GM21360 (cell line): ENCODE measurements at regions not wholly inside any gene's neighbourhood (a gene's known extent, or its start where the extent isn't known, plus 50 kb on each side); places are given as distances from the start of the nearest gene placed in this dataset.

Source experiments
- ATAC-seq: cut with Tn5 transposase; IDR thresholded peaks from one replicate; pipeline ENCODE4 v1.9.1; 2021; ENCODE audit warnings: mild to moderate bottlenecking, moderate library complexity; ENCODE audit not compliant: unreplicated experiment

GRCh38 chr3:127033171-127033570 lies 50.3 kb downstream of the PLXNA1 start:
- no peak for ATAC-seq

DNA sequence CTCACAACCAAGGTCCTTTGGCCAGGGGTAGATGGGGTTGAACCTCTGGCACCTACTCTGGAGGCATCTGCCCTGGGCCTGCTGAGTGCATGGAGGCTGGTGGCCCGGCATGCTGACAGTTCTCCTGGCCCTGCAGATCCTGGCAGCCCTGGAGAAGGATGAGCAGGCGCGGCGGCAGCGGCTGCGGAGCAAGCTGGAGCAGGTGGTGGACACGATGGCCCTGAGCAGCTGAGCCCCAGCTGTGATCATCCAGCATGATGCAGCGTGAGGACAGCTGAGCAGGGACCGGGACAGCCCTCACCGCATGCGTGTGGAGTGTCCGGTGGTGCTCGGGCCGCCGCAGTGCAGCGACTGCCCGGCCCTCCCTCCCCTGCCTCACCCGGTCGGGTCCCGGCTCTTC lies 50.9 kb downstream of the PLXNA1 start:
- no peak for ATAC-seq

DNA sequence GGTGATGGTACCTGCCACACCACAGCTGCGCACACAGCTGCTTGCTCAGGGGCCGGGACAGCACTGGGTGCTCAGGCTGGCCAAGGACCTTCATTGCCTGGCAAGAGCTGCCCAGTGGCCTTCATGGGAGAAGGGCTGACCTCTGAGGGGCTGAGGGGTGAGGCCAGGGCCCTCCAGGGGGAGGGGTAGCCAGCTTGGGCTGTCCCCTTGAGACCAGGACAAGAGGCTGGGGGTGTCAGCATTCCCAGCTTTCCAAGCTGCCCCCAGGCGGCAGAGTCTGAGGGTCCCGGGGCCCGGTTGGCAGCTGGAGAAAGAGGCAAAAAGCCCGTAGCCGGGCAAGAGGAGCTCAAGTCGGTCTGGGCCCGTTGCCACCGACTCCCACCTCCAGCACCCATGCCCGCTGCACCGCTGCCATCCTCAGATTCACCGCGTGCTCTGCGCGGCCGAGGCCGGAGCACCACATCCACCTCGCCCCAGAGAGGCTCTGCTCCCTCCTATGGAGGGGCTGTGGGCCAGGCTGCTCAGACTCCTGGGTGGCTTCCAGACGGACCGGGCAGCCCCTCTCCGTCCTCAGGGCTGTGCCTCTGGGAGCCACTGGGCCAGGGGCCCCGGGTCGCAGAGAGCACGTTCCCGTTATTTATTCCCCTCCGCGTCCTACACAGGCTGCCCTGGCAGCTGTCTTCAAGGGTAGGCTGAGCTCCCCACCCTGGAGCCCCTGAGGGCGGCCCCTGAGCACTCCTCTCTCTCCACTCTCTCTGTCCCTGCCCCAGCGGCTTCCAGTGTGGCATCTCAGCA lies 51.5 kb downstream of the PLXNA1 start:
- ATAC-seq, result no peak

- ATAC-seq, result no peak
Measured at GRCh38 chr3:127034990-127035652, 52.2 kb downstream of the PLXNA1 start.

DNA sequence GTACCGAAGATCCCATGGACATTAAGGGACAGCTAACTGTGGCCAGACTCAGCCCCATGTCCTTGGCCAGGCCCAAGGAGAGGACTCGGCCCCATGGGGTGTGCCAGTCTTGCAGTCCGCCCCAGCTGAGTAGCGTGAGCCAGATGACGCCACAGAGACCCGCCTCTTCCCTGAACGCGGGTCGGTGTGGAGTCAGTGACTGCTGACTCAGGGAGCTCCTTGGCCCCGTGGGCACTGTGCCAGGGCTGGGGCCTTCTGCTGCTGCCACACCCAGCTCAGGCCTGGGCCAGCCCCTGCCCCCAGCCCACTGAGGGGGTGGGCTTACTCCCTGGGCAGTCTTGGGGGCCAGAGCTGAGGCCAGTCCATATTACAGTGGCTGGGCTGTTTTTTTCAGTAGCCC lies 52.8 kb downstream of the PLXNA1 start:
- ATAC-seq, result no peak

GRCh38 chr3:127036209-127037020 lies 53.5 kb downstream of the PLXNA1 start:
- ATAC-seq, result no peak

DNA sequence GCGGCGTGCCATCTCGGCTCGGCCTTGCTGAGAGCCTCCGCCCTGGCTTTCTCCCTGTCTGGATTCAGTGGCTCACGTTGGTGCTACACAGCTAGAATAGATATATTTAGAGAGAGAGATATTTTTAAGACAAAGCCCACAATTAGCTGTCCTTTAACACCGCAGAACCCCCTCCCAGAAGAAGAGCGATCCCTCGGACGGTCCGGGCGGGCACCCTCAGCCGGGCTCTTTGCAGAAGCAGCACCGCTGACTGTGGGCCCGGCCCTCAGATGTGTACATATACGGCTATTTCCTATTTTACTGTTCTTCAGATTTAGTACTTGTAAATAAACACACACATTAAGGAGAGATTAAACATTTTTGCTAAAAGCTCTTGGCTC lies 54.1 kb downstream of the PLXNA1 start:
- ATAC-seq, result no peak

DNA sequence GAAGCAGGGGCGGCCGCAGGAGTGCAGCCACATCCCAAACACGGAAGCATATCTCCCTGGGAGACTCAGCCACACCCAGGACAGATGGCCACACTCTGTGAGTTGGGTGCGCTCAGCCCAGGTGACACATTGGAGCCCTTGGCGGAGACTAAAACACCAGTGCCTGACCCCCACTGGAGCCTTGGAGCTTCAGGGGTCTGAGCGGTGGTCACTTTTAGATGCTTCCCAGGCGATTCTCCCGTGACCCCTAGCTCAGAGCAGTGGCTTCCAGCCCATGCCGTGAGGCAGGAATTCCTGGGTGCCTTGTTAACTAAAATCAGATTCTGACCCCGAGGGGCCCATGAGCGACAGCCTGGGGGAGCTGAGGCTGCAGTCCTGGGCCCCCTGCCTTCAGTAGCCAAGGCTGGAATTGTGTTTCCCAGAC lies 54.5 kb downstream of the PLXNA1 start:
- ATAC-seq, result no peak

DNA sequence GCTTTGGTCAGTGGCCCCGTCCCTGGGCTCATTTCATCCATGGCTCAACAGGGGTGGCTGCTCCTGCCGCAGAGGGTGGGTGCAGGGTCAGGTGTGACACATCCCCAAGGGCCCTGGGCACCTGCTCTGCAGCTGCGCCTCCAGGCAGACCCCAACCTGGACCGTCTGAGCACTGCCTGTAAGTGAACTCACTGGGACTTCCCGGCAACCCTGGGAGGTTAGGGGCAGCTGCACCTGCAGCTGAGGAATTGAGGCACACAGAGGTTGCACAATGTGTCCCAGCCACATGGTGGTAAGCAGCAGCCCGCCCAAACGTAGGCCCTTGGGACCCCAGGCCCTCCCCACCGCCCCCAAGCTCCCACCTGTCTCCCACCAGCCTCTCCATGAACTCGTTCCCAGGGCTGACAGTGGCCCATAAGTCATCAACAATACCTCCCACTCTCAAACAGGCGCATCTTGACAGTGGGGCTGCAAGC lies 55.1 kb downstream of the PLXNA1 start:
- ATAC-seq, result no peak

DNA sequence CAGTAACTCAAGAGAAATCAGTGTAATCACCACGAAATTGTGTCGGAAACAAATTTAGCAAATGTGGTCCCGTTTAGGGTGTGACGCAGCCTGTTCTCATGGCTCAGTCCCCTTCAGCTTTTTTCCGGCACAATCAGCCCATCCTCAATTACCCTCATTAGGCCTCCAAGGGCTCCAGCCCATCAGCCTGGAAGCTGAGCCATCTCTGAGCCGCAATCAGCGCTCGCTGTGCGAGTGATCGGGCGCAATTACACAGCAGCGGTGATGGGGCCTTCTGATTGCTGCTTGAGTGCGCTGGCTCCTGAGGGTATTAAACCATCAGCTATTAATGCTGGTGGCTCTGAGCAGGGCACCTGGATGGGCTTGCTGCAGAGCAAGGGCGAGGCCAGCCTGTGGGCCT lies 55.6 kb downstream of the PLXNA1 start:
- ATAC-seq, result no peak

DNA sequence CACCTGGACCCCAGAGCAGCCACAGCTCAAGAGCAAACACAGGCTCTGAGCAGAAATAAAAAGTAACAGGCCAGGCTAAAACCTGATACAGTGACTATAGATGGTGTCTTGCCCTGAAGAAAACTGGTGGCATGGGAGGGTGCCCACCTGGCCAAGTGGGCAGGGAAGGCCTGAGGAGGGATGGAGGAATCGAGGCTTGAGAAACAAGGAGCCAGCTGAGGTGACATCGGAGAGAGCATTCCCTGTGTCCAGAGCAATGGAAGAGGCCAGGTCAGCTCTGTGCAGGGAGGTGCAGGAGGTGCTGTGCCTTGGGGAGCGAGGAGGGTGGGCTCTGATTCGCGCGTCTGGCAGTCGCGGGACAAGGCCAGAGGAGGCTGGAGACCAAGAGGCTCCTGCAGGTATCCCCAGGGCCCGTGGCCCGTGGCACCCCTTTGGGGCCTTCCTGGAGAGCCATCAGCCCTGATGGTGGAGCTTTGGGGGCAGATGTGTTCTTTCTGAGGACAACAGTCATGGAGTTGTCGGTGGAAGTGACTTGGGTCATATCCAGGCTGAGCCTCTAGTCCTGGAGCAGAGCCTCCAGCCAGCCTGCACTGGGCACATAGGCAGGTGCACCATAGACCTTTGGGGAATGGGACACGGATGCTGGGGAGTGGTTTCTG lies 56.1 kb downstream of the PLXNA1 start:
- no peak for ATAC-seq

- no peak for ATAC-seq
Measured at GRCh38 chr3:127039719-127040118, 56.8 kb downstream of the PLXNA1 start.

DNA sequence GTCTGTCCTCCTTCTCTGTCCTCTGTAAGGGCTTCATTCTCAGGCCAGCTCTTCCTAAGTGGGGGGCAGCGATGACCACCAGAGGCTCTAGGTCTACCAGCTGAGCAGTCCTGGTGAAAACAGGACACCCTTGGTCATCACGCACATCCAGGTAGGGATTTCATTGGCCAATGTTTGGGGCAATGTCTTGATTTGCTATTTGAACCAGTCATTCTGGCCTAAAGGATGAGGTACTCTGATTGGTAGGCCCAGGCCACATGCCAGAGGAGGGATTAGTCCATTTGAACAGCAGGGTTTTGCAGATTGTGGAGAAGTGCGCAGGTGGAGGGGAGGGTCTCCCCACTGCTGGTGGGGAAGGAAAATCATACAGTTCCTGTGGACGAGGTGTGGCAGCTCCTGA lies 57.3 kb downstream of the PLXNA1 start:
- no peak for ATAC-seq

DNA sequence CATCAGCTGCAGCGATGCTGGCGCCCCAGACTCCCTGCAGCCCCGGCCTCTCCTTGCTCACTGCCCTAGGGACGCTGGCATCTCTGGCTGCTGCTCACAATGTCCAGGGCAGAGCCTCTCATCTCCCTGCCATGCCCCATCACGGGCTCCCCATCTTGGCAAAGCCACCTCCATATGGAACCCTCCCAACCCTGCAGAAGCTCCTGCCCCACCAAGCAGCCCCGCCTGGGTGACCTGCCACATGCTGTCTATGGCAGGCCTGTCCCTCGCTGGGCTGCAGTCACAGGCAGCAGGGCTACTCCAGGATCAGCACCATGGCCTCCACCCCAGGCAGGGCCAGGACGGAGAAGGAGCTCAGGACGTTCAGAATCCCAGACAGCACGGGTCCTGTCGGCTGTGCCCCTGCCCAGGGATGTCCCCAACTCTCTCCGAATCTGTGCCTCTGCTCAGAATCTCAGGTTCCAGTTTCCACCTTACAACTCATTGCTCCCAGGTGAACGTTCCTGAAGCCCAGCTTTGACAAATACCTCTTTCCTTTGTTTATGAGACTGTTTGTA lies 58.4 kb downstream of the PLXNA1 start:
- no peak for ATAC-seq

- no peak for ATAC-seq
Measured at GRCh38 chr3:127041933-127042332, 59.0 kb downstream of the PLXNA1 start.

GRCh38 chr3:127042634-127043033 lies 59.7 kb downstream of the PLXNA1 start:
- ATAC-seq, result no peak

GRCh38 chr3:127043041-127043641 lies 60.2 kb downstream of the PLXNA1 start:
- ATAC-seq, result no peak

- ATAC-seq, result no peak
Measured at GRCh38 chr3:127043731-127044510, 61.0 kb downstream of the PLXNA1 start.

DNA sequence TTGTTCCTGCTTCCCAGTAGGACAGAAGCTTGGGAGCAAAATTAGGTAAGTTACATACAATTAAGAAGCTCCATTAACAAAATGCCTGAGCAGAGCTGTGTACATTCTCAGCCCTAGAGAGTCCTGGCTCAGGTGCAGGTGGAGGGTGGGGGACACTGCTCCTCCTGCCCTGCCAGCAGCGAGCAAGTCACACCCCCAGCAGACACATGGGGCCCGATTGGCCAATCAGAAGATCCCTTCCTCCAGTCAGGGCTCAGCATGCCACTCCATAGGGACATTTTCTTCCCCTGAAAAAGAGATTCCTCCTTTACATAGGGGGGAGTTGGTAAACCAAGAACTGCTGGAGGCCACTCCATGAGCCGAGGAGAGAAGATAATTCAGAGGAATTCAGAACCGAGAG lies 62.1 kb downstream of the PLXNA1 start:
- no peak for ATAC-seq
